Keratinocyte (primary cell): ENCODE measurements at regions not wholly inside any gene's neighbourhood (a gene's known extent, or its start where the extent isn't known, plus 50 kb on each side); places are given as distances from the start of the nearest gene placed in this dataset.

Source experiments
- CTCF ChIP-seq, 3 experiments: IDR thresholded peaks in 1 of 3; conservative IDR thresholded peaks in 1 of 3; optimal IDR thresholded peaks in 1 of 3; 2 replicates in 2 of 3; 3 replicates in 1 of 3; pipeline versions ENCODE3 to v1.5.1; 2011; ENCODE audit warnings: low read length in 3 of 3, mild to moderate bottlenecking in 3 of 3, moderate library complexity in 2 of 3, control low read depth in 1 of 3, inconsistent platforms in 1 of 3; ENCODE audit not compliant: insufficient read depth in 2 of 3; ENCODE audit errors: extremely low read depth in 1 of 3
- EZH2 ChIP-seq: IDR thresholded peaks from one replicate; pipeline ENCODE4 v1.6.1; 2012; ENCODE audit warnings: inconsistent platforms, mild to moderate bottlenecking, low read length, moderate library complexity

GRCh38 chr10:129042776-129043595 is 424.1 kb upstream of the MGMT start:
- TF ChIP-seq CTCF (optimal IDR thresholded peaks at IDR 0.05 in 1 of 3, IDR thresholded peaks at IDR 0.05 in 1 of 3, conservative IDR thresholded peaks at IDR 0.05 in 1 of 3; ENCODE audit: extremely low read depth in 1 of 3, insufficient read depth in 2 of 3, low read length in 3 of 3) (no peak), EZH2 (no peak)
